ENCODE measurements at regions not wholly inside any gene's neighbourhood (a gene's known extent, or its start where the extent isn't known, plus 50 kb on each side); places are given as distances from the start of the nearest gene placed in this dataset.

- no peaks in the 10 kb centered on the region for H3K36me3 Mint-ChIP-seq (ENCODE audit: low read depth)
- ATAC-seq (ENCODE audit: poor library complexity) (no peak), DNase-seq (no peak)
- no peak overlapping the region for H3K27ac Mint-ChIP-seq
- no peaks in the 10 kb centered on the region for H3K27me3 Mint-ChIP-seq
- Histone ChIP-seq H3K27me3 (ENCODE audit: control insufficient read depth in 1 of 2, insufficient read depth in 2 of 2, low read length in 2 of 2) (no peaks in the 10 kb centered on the region), H3K4me3 (ENCODE audit: low read length) (no peak overlapping the region), H3K9me3 (ENCODE audit: control insufficient read depth in 1 of 2, insufficient read depth in 1 of 2, low read length in 2 of 2) (no peaks in the 10 kb centered on the region), H3K36me3 (ENCODE audit: insufficient read depth, low read length) (no peaks in the 10 kb centered on the region), H3K4me1 (ENCODE audit: insufficient read depth, low read length) (no peaks in the 10 kb centered on the region), H3K27ac (ENCODE audit: low read depth in 1 of 2, low read length in 2 of 2) (no peak overlapping the region)
- ChIA-PET CTCF (no interaction called here), POLR2A (no interaction called here)
- intact Hi-C loops (cut with DNase I, micrococcal nuclease): no loop called here
- no peaks in the 10 kb centered on the region for H3K4me1 Mint-ChIP-seq (ENCODE audit: low read depth)
- TF ChIP-seq CTCF (IDR thresholded peaks at IDR 0.05): no peak
- no peak overlapping the region for H3K4me3 Mint-ChIP-seq
- H3K9me3 Mint-ChIP-seq: peaks cover 2% of the 10 kb centered on the region
These were observed 394.9 kb upstream of the CD180 start for GRCh38 chr5:67591491-67591890.

GRCh38 chr5:67588389-67588788 lies 391.8 kb upstream of the CD180 start:
- Mint-ChIP-seq H3K27me3 (no peaks in the 10 kb centered on the region), H3K4me1 (ENCODE audit: low read depth) (no peaks in the 10 kb centered on the region), H3K4me3 (no peak overlapping the region), H3K36me3 (ENCODE audit: low read depth) (no peaks in the 10 kb centered on the region), H3K27ac (no peak overlapping the region), H3K9me3 (peaks cover under 1% of the 10 kb centered on the region)
- POLR2A ChIA-PET: no interaction called here
- H3K4me1 ChIP-seq (ENCODE audit: insufficient read depth, low read length): no peaks in the 10 kb centered on the region
- H3K4me3 ChIP-seq (ENCODE audit: low read length): no peak overlapping the region
- ATAC-seq (ENCODE audit: poor library complexity) (no peak), DNase-seq (no peak)
- no peak for TF ChIP-seq CTCF (IDR thresholded peaks at IDR 0.05)
- intact Hi-C loops (cut with DNase I, micrococcal nuclease): no loop called here
- no peaks in the 10 kb centered on the region for H3K36me3 ChIP-seq (ENCODE audit: insufficient read depth, low read length)
- no peak overlapping the region for H3K27ac ChIP-seq (ENCODE audit: low read depth in 1 of 2, low read length in 2 of 2)
- no peaks in the 10 kb centered on the region for H3K27me3 ChIP-seq (ENCODE audit: control insufficient read depth in 1 of 2, insufficient read depth in 2 of 2, low read length in 2 of 2)
- CTCF ChIA-PET: no interaction called here
- H3K9me3 ChIP-seq (ENCODE audit: control insufficient read depth in 1 of 2, insufficient read depth in 1 of 2, low read length in 2 of 2): no peaks in the 10 kb centered on the region

- H3K4me1 Mint-ChIP-seq (ENCODE audit: low read depth): no peaks in the 10 kb centered on the region
- no peak overlapping the region for H3K4me3 ChIP-seq (ENCODE audit: low read length)
- ChIA-PET CTCF (no interaction called here), POLR2A (no interaction called here)
- H3K36me3 Mint-ChIP-seq (ENCODE audit: low read depth): no peaks in the 10 kb centered on the region
- intact Hi-C loops (cut with DNase I, micrococcal nuclease): no loop called here
- H3K9me3 ChIP-seq (ENCODE audit: control insufficient read depth in 1 of 2, insufficient read depth in 1 of 2, low read length in 2 of 2): no peaks in the 10 kb centered on the region
- peaks cover 4% of the 10 kb centered on the region for H3K27me3 Mint-ChIP-seq
- H3K9me3 Mint-ChIP-seq: peaks cover 4% of the 10 kb centered on the region
- no peaks in the 10 kb centered on the region for H3K27me3 ChIP-seq (ENCODE audit: control insufficient read depth in 1 of 2, insufficient read depth in 2 of 2, low read length in 2 of 2)
- no peak overlapping the region for H3K4me3 Mint-ChIP-seq
- TF ChIP-seq CTCF (IDR thresholded peaks at IDR 0.05): no peak
- H3K36me3 ChIP-seq (ENCODE audit: insufficient read depth, low read length): no peaks in the 10 kb centered on the region
- no peak for ATAC-seq (ENCODE audit: poor library complexity)
- no peak overlapping the region for H3K27ac ChIP-seq (ENCODE audit: low read depth in 1 of 2, low read length in 2 of 2)
- no peaks in the 10 kb centered on the region for H3K4me1 ChIP-seq (ENCODE audit: insufficient read depth, low read length)
- no peak for DNase-seq
- no peak overlapping the region for H3K27ac Mint-ChIP-seq
These were observed 384.6 kb upstream of the CD180 start for GRCh38 chr5:67581203-67581602.

All from CD4-positive, alpha-beta T cell (primary cell).